ENCODE measurements at regions not wholly inside any gene's neighbourhood (a gene's known extent, or its start where the extent isn't known, plus 50 kb on each side); places are given as distances from the start of the nearest gene placed in this dataset.

- POLR2A ChIA-PET = no interaction called here
- H3K36me3 ChIP-seq (ENCODE audit: control insufficient read depth in 2 of 2, insufficient read depth in 1 of 2, low read length in 2 of 2) = no peaks in the 10 kb centered on the region
- H3K9me3 ChIP-seq (ENCODE audit: control insufficient read depth, insufficient read depth, low read depth, low read length) = no peaks in the 10 kb centered on the region
- TF ChIP-seq ZNF292 (tag by site-specific recombination; IDR thresholded peaks at IDR 0.05; ENCODE audit: borderline replicate concordance, low read depth) = no peak
- no peak for TF ChIP-seq ZNF202 (tag by site-specific recombination; IDR thresholded peaks at IDR 0.05; ENCODE audit: borderline replicate concordance)
- no peak for TF ChIP-seq YY2 (tag by site-specific recombination; IDR thresholded peaks at IDR 0.05)
- no peak for TF ChIP-seq ZFP37 (tag by site-specific recombination; IDR thresholded peaks at IDR 0.05)
- TF ChIP-seq PATZ1 (tag by site-specific recombination; IDR thresholded peaks at IDR 0.05) = no peak
- no peak for TF ChIP-seq BCL11A (tag by site-specific recombination; IDR thresholded peaks at IDR 0.05; ENCODE audit: low read depth)
- no peak for TF ChIP-seq ZNF510 (tag by site-specific recombination; IDR thresholded peaks at IDR 0.05; ENCODE audit: insufficient replicate concordance)
- TF ChIP-seq ZBTB21 (tag by site-specific recombination; IDR thresholded peaks at IDR 0.05) = no peak
- TF ChIP-seq GLI2 (tag by site-specific recombination; IDR thresholded peaks at IDR 0.05; ENCODE audit: borderline replicate concordance, low read depth) = no peak
- no peak for TF ChIP-seq GLIS2 (tag by site-specific recombination; IDR thresholded peaks at IDR 0.05)
- TF ChIP-seq ZNF121 (tag by site-specific recombination; IDR thresholded peaks at IDR 0.05) = no peak
- no peak for TF ChIP-seq ZBTB20 (tag by site-specific recombination; IDR thresholded peaks at IDR 0.05)
- TF ChIP-seq ZNF585B (tag by site-specific recombination; IDR thresholded peaks at IDR 0.05) = no peak
- TF ChIP-seq ZNF830 (tag by site-specific recombination; IDR thresholded peaks at IDR 0.05; ENCODE audit: low read depth) = no peak
- no peak overlapping the region for H3K4me3 ChIP-seq (ENCODE audit: low read depth, low read length)
- no peak overlapping the region for H3K27ac ChIP-seq (ENCODE audit: extremely low read depth, low read depth, low read length)
- CTCF ChIA-PET = interaction anchor here (0.6 kb wide), 1 partner anchor 28 kb away, joined by 3 read pairs; no protein-coding TSS in a partner anchor
- H3K4me1 ChIP-seq (ENCODE audit: control insufficient read depth, insufficient read depth, low read length) = no peaks in the 10 kb centered on the region
Measured at GRCh38 chr2:66192888-66193287, 242.0 kb upstream of the MEIS1 start.

GRCh38 chr2:66191311-66191710, 243.6 kb upstream of the MEIS1 start:
- no peak for TF ChIP-seq KLF16 (tag by site-specific recombination; IDR thresholded peaks at IDR 0.05)
- no peak for TF ChIP-seq ZNF146 (tag by site-specific recombination; IDR thresholded peaks at IDR 0.05)
- TF ChIP-seq ZNF23 (tag by site-specific recombination; IDR thresholded peaks at IDR 0.05; ENCODE audit: borderline replicate concordance) = no peak
- no peak for TF ChIP-seq RBAK (tag by site-specific recombination; IDR thresholded peaks at IDR 0.05)
- TF ChIP-seq ZNF747 (tag by site-specific recombination; IDR thresholded peaks at IDR 0.05) = no peak
- TF ChIP-seq ZNF621 (tag by site-specific recombination; IDR thresholded peaks at IDR 0.05) = no peak
- no peak overlapping the region for H3K27ac ChIP-seq (ENCODE audit: extremely low read depth, low read depth, low read length)
- ChIA-PET CTCF (no interaction called here), POLR2A (interaction anchor here (0.7 kb wide), 1 partner anchor 964 kb away, joined by 9 read pairs; no protein-coding TSS in a partner anchor)
- no peaks in the 10 kb centered on the region for H3K9me3 ChIP-seq (ENCODE audit: control insufficient read depth, insufficient read depth, low read depth, low read length)
- H3K4me1 ChIP-seq (ENCODE audit: control insufficient read depth, insufficient read depth, low read length) = no peaks in the 10 kb centered on the region
- H3K4me3 ChIP-seq (ENCODE audit: low read depth, low read length) = no peak overlapping the region
- no peaks in the 10 kb centered on the region for H3K36me3 ChIP-seq (ENCODE audit: control insufficient read depth in 2 of 2, insufficient read depth in 1 of 2, low read length in 2 of 2)

- Histone ChIP-seq H3K27ac (ENCODE audit: extremely low read depth, low read depth, low read length) (no peak overlapping the region), H3K4me1 (ENCODE audit: control insufficient read depth, insufficient read depth, low read length) (no peaks in the 10 kb centered on the region), H3K36me3 (ENCODE audit: control insufficient read depth in 2 of 2, insufficient read depth in 1 of 2, low read length in 2 of 2) (no peaks in the 10 kb centered on the region), H3K4me3 (ENCODE audit: low read depth, low read length) (no peak overlapping the region), H3K9me3 (ENCODE audit: control insufficient read depth, insufficient read depth, low read depth, low read length) (no peaks in the 10 kb centered on the region)
- no peak for TF ChIP-seq GLIS1 (tag by site-specific recombination; IDR thresholded peaks at IDR 0.05)
- no peak for TF ChIP-seq ZNF473 (tag by site-specific recombination; IDR thresholded peaks at IDR 0.05)
- TF ChIP-seq ZNF677 (tag by site-specific recombination; IDR thresholded peaks at IDR 0.05) = no peak
- no peak for TF ChIP-seq GLI4 (tag by site-specific recombination; IDR thresholded peaks at IDR 0.05)
- no peak for TF ChIP-seq ZNF433 (tag by site-specific recombination; IDR thresholded peaks at IDR 0.05; ENCODE audit: low read depth)
- no peak for TF ChIP-seq INSM2 (tag by site-specific recombination; IDR thresholded peaks at IDR 0.05)
- ChIA-PET CTCF (interaction anchor here (0.6 to 0.7 kb wide), 2 partner anchors 94 to 602 kb away, joined by 3 to 4 read pairs; no protein-coding TSS in a partner anchor), POLR2A (no interaction called here)
Measured at GRCh38 chr2:66189553-66189952, 245.4 kb upstream of the MEIS1 start.
